Activated CD8-positive, alpha-beta memory T cell treated with anti-CD3 and anti-CD28 coated beads for 36 hours (primary cell): ENCODE measurements at regions not wholly inside any gene's neighbourhood (a gene's known extent, or its start where the extent isn't known, plus 50 kb on each side); places are given as distances from the start of the nearest gene placed in this dataset.

Source experiments
- CTCF ChIA-PET: fragments of 350-600 bp; sonication (Branson Sonifier 250); formaldehyde crosslinking; loops from one replicate; lab custom pipeline; 2021; ENCODE audit warnings: antibody characterized with exemption; lab: Charles Lee
- POLR2A ChIA-PET: fragments of 350-600 bp; sonication (Branson Sonifier 250); formaldehyde crosslinking; loops from one replicate; lab custom pipeline; 2021; ENCODE audit warnings: antibody characterized with exemption; lab: Charles Lee

DNA sequence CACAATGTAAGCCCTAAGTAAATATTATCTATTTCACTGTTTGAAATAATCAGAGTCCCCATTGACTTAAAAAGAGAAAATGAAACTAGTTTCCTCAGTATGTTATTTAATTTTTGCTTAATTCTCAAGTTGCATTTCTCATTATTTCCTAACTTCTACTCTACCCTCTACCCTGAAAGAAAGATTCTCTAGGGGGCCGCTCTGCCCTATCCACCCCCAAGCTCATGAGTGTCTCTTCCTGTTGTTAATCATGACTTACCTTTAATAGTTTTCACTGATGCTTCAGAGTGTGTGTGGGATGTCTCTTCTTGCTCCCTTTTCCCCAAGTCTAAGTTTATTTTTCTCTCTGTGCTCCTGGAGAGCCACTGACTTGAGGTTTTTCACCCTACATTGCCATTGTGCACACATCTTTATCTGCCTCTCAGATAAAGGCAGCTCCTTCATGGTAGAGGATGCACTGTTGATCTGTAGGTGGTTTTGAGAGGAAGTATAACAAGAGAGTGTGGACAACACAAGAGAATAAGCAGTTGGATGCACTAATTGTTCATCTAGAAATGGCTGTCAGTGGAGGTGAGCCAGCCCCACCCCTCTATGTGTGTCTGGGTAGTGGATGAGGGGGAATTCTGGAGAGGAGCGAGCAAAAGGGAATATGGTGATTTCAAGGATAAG is 261.7 kb downstream of the CHRM3 start:
- POLR2A ChIA-PET = no interaction called here

DNA sequence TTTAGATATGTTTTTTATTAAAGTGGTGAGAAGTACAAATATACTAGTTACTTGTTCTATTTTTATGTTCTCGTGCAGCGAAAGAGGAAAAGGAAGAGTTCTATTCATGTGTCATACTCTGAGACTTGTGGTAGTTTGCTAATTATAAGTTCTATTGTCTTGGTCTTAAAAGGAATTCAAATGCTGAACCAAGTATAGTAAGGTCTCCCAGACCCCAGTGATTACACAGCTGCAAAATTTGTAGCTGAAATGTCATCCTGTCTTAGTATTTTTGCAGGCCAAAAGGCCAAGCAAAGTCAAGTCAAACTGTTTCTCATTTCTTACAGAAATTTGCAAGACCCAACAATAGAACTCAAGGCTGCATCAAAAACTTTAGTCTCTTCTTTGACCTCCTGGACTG is 268.7 kb downstream of the CHRM3 start:
- CTCF ChIA-PET = no interaction called here

More for the DNA sequence above, 261.7 kb downstream of the CHRM3 start:
- CTCF ChIA-PET = no interaction called here

GRCh38 chr1:239657291-239657690 is 270.9 kb downstream of the CHRM3 start:
- POLR2A ChIA-PET = no interaction called here

More for the DNA sequence above, 268.7 kb downstream of the CHRM3 start:
- POLR2A ChIA-PET = no interaction called here

DNA sequence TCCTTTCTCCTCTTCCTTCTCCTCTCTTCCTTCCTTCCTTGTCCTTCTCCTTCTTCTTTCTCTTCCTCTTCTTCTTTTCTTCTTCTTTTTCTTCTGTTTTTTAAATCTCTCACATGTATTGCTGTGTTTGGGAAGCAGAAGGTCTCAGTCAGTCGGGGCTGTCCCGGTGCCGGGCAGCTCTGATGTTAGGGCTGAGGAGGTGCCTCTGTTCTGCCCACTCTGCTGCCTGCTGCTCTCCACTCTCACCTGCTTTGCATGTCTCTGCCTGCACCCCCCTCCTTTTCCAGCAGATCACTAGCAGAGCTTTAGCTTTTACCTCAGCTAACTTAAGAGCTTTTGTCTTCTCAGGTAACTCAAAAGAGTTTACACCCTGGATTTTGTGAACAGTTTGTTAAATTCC is 276.6 kb downstream of the CHRM3 start:
- CTCF ChIA-PET = no interaction called here
- POLR2A ChIA-PET = no interaction called here

More at GRCh38 chr1:239657291-239657690, 270.9 kb downstream of the CHRM3 start:
- CTCF ChIA-PET = no interaction called here

- POLR2A ChIA-PET = no interaction called here
- CTCF ChIA-PET = no interaction called here
Observed at GRCh38 chr1:239672256-239672655, 285.9 kb downstream of the CHRM3 start.

GRCh38 chr1:239675735-239676134 is 289.4 kb downstream of the CHRM3 start:
- CTCF ChIA-PET = no interaction called here
- POLR2A ChIA-PET = no interaction called here

DNA sequence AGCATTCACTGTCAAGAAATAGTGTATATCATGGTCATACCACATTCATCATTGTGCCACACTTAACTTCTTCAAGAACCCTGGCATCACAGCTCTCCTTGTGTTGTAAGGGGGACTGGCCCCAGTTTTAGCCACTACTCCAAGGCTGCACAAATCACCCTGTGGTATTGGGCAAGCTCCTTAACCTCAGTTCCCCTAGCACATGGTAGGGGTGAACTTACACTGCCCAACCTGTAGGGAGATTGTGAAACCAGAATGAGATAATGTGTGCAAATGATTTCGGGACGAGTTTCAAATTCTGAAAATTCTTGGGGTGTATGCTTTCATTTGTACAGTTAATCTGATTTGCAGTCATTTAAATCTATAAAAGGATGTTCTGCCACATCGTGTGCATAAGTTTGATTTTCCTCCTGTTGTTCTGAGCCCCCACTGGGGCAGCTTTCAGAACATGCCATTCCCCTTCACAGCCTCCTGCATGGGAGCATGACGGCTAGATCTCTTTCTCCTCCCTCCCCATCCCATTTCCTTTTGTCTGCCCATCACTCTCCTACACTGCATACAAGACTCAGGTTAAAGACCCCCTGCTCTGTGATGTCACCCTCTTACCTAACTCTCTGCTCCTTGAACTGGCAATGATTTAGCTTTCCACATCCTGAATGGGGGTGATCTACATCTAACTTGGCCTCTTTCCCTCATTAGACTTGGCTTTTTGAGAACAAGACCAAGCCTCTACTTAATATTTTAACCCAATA is 290.3 kb downstream of the CHRM3 start:
- POLR2A ChIA-PET = no interaction called here
- CTCF ChIA-PET = no interaction called here

GRCh38 chr1:239677362-239677761 is 291.0 kb downstream of the CHRM3 start:
- ChIA-PET CTCF (no interaction called here), POLR2A (no interaction called here)

GRCh38 chr1:239678181-239678580 is 291.8 kb downstream of the CHRM3 start:
- ChIA-PET CTCF (interaction anchor here (0.5 kb wide), 1 partner anchor 1073 kb away, joined by 3 read pairs; no protein-coding TSS in a partner anchor), POLR2A (no interaction called here)

DNA sequence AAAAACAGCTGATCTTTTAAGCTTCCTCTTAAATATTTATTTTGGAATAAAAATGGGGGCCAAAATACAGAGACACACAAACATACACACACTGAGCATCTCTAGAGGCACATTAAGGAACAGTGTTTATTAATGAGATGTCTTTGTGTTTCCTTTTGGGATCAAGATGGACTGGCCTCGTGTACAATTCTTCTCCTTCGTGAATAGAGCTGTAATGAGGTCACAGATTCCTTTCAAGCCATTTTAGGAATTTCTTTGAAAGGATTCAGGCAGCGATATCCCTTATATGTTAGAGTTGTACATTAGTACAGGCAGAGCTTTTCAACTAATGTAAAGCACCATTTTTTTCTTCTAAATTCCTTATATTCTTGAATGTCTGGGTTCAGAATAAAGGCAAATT is 295.7 kb downstream of the CHRM3 start:
- POLR2A ChIA-PET = no interaction called here
- CTCF ChIA-PET = no interaction called here

- POLR2A ChIA-PET = no interaction called here
- CTCF ChIA-PET = no interaction called here
Observed at GRCh38 chr1:239682960-239683359, 296.6 kb downstream of the CHRM3 start.

- CTCF ChIA-PET = no interaction called here
- POLR2A ChIA-PET = no interaction called here
Observed at GRCh38 chr1:239686386-239686785, 300.0 kb downstream of the CHRM3 start.

GRCh38 chr1:239696317-239696716 is 309.9 kb downstream of the CHRM3 start:
- ChIA-PET POLR2A (no interaction called here), CTCF (no interaction called here)

DNA sequence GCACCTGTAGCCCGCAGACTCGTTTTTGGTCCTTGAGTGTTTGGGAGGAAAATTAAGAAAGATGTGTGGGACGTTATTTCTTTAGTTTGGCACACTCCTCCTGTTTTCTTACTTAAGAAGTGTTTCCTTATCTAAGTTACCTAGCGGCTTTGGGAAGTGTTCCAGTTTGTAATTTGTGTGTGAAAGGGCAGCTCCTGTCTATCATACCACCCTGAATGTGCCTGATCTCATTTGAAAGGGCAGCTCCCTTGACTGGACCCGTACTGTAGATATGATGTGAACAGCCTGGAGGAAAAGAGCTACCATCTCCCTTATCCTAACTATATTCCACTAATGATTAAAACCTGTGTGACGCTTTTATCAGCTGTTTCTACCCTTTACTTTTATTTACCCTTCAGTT is 314.3 kb downstream of the CHRM3 start:
- CTCF ChIA-PET = no interaction called here
- POLR2A ChIA-PET = no interaction called here

GRCh38 chr1:239703075-239703474 is 316.7 kb downstream of the CHRM3 start:
- ChIA-PET POLR2A (no interaction called here), CTCF (no interaction called here)

GRCh38 chr1:239706245-239706892 is 320.0 kb downstream of the CHRM3 start:
- ChIA-PET POLR2A (no interaction called here), CTCF (no interaction called here)

GRCh38 chr1:239707615-239708014 is 321.2 kb downstream of the CHRM3 start:
- CTCF ChIA-PET = no interaction called here

DNA sequence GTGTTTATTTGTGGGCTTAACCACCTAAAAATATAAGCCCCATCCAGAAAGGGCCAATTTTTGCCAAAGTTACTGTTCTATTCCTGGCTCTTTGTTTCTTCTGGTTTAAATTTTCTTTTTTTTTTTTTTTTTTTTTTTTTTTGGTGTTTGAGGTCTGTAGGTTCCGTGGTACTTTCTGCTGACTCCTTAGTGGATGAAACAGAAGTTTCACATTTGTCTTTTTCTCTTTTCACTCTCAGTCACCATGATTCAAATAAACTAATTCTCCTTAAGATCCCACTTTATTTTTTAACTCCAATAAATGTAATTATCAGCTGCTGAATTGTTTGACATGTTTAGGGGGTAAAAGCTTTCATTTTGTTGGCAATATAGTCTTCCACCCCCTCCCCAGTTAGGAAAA is 322.3 kb downstream of the CHRM3 start:
- ChIA-PET POLR2A (interaction anchor here (1.0 kb wide), 1 partner anchor 10 kb away, joined by 4 read pairs; no protein-coding TSS in a partner anchor), CTCF (interaction anchor here (0.7 to 1.3 kb wide), 2 partner anchors 10 to 46 kb away, joined by 4 to 5 read pairs; no protein-coding TSS in a partner anchor)

More at GRCh38 chr1:239707615-239708014, 321.2 kb downstream of the CHRM3 start:
- POLR2A ChIA-PET = interaction anchor here (1.0 kb wide), 1 partner anchor 11 kb away, joined by 4 read pairs; no protein-coding TSS in a partner anchor

GRCh38 chr1:239711768-239712167 is 325.4 kb downstream of the CHRM3 start:
- CTCF ChIA-PET = no interaction called here
- POLR2A ChIA-PET = no interaction called here
